Keratinocyte (primary cell): ENCODE measurements at regions not wholly inside any gene's neighbourhood (a gene's known extent, or its start where the extent isn't known, plus 50 kb on each side); places are given as distances from the start of the nearest gene placed in this dataset.
A peak's percentile ranks its signal among the peaks of the same experiment; 100 is the strongest.

ENCODE experiments used
- CTCF ChIP-seq, 3 experiments: IDR thresholded peaks in 1 of 3; conservative IDR thresholded peaks in 1 of 3; optimal IDR thresholded peaks in 1 of 3; 2 replicates in 2 of 3; 3 replicates in 1 of 3; pipeline versions ENCODE3 to v1.5.1; 2011; ENCODE audit warnings: low read length in 3 of 3, mild to moderate bottlenecking in 3 of 3, moderate library complexity in 2 of 3, control low read depth in 1 of 3, inconsistent platforms in 1 of 3; ENCODE audit not compliant: insufficient read depth in 2 of 3; ENCODE audit errors: extremely low read depth in 1 of 3
- EZH2 ChIP-seq: IDR thresholded peaks from one replicate; pipeline ENCODE4 v1.6.1; 2012; ENCODE audit warnings: inconsistent platforms, mild to moderate bottlenecking, low read length, moderate library complexity

- peak in 1 of 3 experiments; percentile 26 for TF ChIP-seq CTCF (optimal IDR thresholded peaks at IDR 0.05 in 1 of 3, IDR thresholded peaks at IDR 0.05 in 1 of 3, conservative IDR thresholded peaks at IDR 0.05 in 1 of 3; ENCODE audit: extremely low read depth in 1 of 3, insufficient read depth in 2 of 3, low read length in 3 of 3)
- TF ChIP-seq EZH2: no peak
These were observed 188.3 kb downstream of the ZNF516 start for GRCh38 chr18:76306685-76307292.
